Breast epithelium (tissue), 3 donors: ENCODE measurements at regions not wholly inside any gene's neighbourhood (a gene's known extent, or its start where the extent isn't known, plus 50 kb on each side); places are given as distances from the start of the nearest gene placed in this dataset.

Source experiments
- CTCF ChIP-seq, 3 donors: fragments of 450-650 bp; IDR thresholded peaks; one replicate each; pipeline ENCODE4 v1.5.1; 2016 to 2017; ENCODE audit warnings: antibody characterized with exemption in 3 of 3, mild to moderate bottlenecking in 3 of 3, moderate library complexity in 3 of 3
- POLR2AphosphoS5 ChIP-seq, 3 donors: sonication (generic); formaldehyde crosslinking; IDR thresholded peaks; one replicate each; pipeline ENCODE4 v1.6.1; 2017; ENCODE audit warnings: antibody characterized with exemption in 3 of 3

- TF ChIP-seq CTCF (IDR thresholded peaks at IDR 0.05) (no peak), POLR2AphosphoS5 (IDR thresholded peaks at IDR 0.05) (no peak)
Observed at GRCh38 chr11:105233285-105233684, 93.7 kb upstream of the CARD18 start.
